Uterus (tissue), 2 donors: ENCODE measurements at regions not wholly inside any gene's neighbourhood (a gene's known extent, or its start where the extent isn't known, plus 50 kb on each side); places are given as distances from the start of the nearest gene placed in this dataset.

Experiments used
- POLR2A ChIP-seq, 2 donors: fragments of 450-650 bp; IDR thresholded peaks; one replicate each; pipeline ENCODE4 v1.6.1; 2016; ENCODE audit warnings: antibody characterized with exemption in 2 of 2, mild to moderate bottlenecking in 1 of 2, moderate library complexity in 1 of 2
- TF ChIP-seq, protein P1 (sequence below), 4 experiments: fragments of 200-600 bp in 2 of 4; fragments of 450-650 bp in 2 of 4; sonication (generic) in 2 of 4; IDR thresholded peaks; one replicate each; pipeline ENCODE4 v1.5.1; 2016 to 2019; ENCODE audit warnings: antibody characterized with exemption in 4 of 4, mild to moderate bottlenecking in 2 of 4, moderate library complexity in 1 of 4

- TF ChIP-seq, protein P1, sequence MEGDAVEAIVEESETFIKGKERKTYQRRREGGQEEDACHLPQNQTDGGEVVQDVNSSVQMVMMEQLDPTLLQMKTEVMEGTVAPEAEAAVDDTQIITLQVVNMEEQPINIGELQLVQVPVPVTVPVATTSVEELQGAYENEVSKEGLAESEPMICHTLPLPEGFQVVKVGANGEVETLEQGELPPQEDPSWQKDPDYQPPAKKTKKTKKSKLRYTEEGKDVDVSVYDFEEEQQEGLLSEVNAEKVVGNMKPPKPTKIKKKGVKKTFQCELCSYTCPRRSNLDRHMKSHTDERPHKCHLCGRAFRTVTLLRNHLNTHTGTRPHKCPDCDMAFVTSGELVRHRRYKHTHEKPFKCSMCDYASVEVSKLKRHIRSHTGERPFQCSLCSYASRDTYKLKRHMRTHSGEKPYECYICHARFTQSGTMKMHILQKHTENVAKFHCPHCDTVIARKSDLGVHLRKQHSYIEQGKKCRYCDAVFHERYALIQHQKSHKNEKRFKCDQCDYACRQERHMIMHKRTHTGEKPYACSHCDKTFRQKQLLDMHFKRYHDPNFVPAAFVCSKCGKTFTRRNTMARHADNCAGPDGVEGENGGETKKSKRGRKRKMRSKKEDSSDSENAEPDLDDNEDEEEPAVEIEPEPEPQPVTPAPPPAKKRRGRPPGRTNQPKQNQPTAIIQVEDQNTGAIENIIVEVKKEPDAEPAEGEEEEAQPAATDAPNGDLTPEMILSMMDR (IDR thresholded peaks at IDR 0.05): no peak
- TF ChIP-seq POLR2A (IDR thresholded peaks at IDR 0.05): no peak
Measured at GRCh38 chr13:27008733-27009132, 162.9 kb downstream of the USP12 start.
